ENCODE measurements at regions not wholly inside any gene's neighbourhood (a gene's known extent, or its start where the extent isn't known, plus 50 kb on each side); places are given as distances from the start of the nearest gene placed in this dataset.

- Histone ChIP-seq H3K9ac (ENCODE audit: low read length) (no peak overlapping the region), H3K36me3 (ENCODE audit: control insufficient read depth, insufficient read depth, low read length, severe bottlenecking) (no peaks in the 10 kb centered on the region), H3K9me3 (ENCODE audit: control insufficient read depth, low read length) (no peaks in the 10 kb centered on the region), H3K4me3 (ENCODE audit: low read length) (no peak overlapping the region), H3K27me3 (replicated peaks; ENCODE audit: control insufficient read depth, insufficient read depth, low read length) (no peaks in the 10 kb centered on the region), H3K4me1 (ENCODE audit: control insufficient read depth, insufficient read depth, low read length) (peaks cover 9% of the 10 kb centered on the region)
- no peak for DNase-seq (ENCODE audit: low read depth)
Measured at GRCh38 chr9:591292-591691, 250.2 kb upstream of the DMRT1 start.

- Histone ChIP-seq H3K9ac (ENCODE audit: low read length) (no peak overlapping the region), H3K4me3 (ENCODE audit: low read length) (no peak overlapping the region), H3K9me3 (ENCODE audit: control insufficient read depth, low read length) (no peaks in the 10 kb centered on the region), H3K27me3 (replicated peaks; ENCODE audit: control insufficient read depth, insufficient read depth, low read length) (no peaks in the 10 kb centered on the region), H3K4me1 (ENCODE audit: control insufficient read depth, insufficient read depth, low read length) (peaks cover 9% of the 10 kb centered on the region), H3K36me3 (ENCODE audit: control insufficient read depth, insufficient read depth, low read length, severe bottlenecking) (no peaks in the 10 kb centered on the region)
- no peak for DNase-seq (ENCODE audit: low read depth)
Measured at GRCh38 chr9:592225-592624, 249.3 kb upstream of the DMRT1 start.

GRCh38 chr9:592733-593132 lies 248.8 kb upstream of the DMRT1 start:
- H3K9ac ChIP-seq (ENCODE audit: low read length): no peak overlapping the region
- H3K4me1 ChIP-seq (ENCODE audit: control insufficient read depth, insufficient read depth, low read length): peaks cover 9% of the 10 kb centered on the region
- no peaks in the 10 kb centered on the region for H3K36me3 ChIP-seq (ENCODE audit: control insufficient read depth, insufficient read depth, low read length, severe bottlenecking)
- H3K27me3 ChIP-seq (replicated peaks; ENCODE audit: control insufficient read depth, insufficient read depth, low read length): no peaks in the 10 kb centered on the region
- no peaks in the 10 kb centered on the region for H3K9me3 ChIP-seq (ENCODE audit: control insufficient read depth, low read length)
- DNase-seq (ENCODE audit: low read depth): no peak
- H3K4me3 ChIP-seq (ENCODE audit: low read length): no peak overlapping the region

- H3K9me3 ChIP-seq (ENCODE audit: control insufficient read depth, low read length): no peaks in the 10 kb centered on the region
Measured at GRCh38 chr9:593809-594208, 247.7 kb upstream of the DMRT1 start.

GRCh38 chr9:596703-597102 lies 244.8 kb upstream of the DMRT1 start:
- no peak overlapping the region for H3K4me3 ChIP-seq (ENCODE audit: low read length)
- DNase-seq (ENCODE audit: low read depth): no peak
- H3K36me3 ChIP-seq (ENCODE audit: control insufficient read depth, insufficient read depth, low read length, severe bottlenecking): no peaks in the 10 kb centered on the region
- no peaks in the 10 kb centered on the region for H3K4me1 ChIP-seq (ENCODE audit: control insufficient read depth, insufficient read depth, low read length)
- no peaks in the 10 kb centered on the region for H3K9me3 ChIP-seq (ENCODE audit: control insufficient read depth, low read length)
- no peaks in the 10 kb centered on the region for H3K27me3 ChIP-seq (replicated peaks; ENCODE audit: control insufficient read depth, insufficient read depth, low read length)
- no peak overlapping the region for H3K9ac ChIP-seq (ENCODE audit: low read length)

More at GRCh38 chr9:593809-594208, 247.7 kb upstream of the DMRT1 start:
- H3K4me3 ChIP-seq (ENCODE audit: low read length): no peak overlapping the region
- H3K9ac ChIP-seq (ENCODE audit: low read length): no peak overlapping the region
- no peak for DNase-seq (ENCODE audit: low read depth)
- H3K4me1 ChIP-seq (ENCODE audit: control insufficient read depth, insufficient read depth, low read length): peaks cover 9% of the 10 kb centered on the region
- no peaks in the 10 kb centered on the region for H3K27me3 ChIP-seq (replicated peaks; ENCODE audit: control insufficient read depth, insufficient read depth, low read length)
- no peaks in the 10 kb centered on the region for H3K36me3 ChIP-seq (ENCODE audit: control insufficient read depth, insufficient read depth, low read length, severe bottlenecking)

- H3K4me1 ChIP-seq (ENCODE audit: control insufficient read depth, insufficient read depth, low read length): no peaks in the 10 kb centered on the region
- H3K9ac ChIP-seq (ENCODE audit: low read length): no peak overlapping the region
- H3K27me3 ChIP-seq (replicated peaks; ENCODE audit: control insufficient read depth, insufficient read depth, low read length): no peaks in the 10 kb centered on the region
- no peak for DNase-seq (ENCODE audit: low read depth)
- no peak overlapping the region for H3K4me3 ChIP-seq (ENCODE audit: low read length)
- no peaks in the 10 kb centered on the region for H3K9me3 ChIP-seq (ENCODE audit: control insufficient read depth, low read length)
- H3K36me3 ChIP-seq (ENCODE audit: control insufficient read depth, insufficient read depth, low read length, severe bottlenecking): no peaks in the 10 kb centered on the region
Measured at GRCh38 chr9:600006-600405, 241.5 kb upstream of the DMRT1 start.

GRCh38 chr9:602716-603115 lies 238.8 kb upstream of the DMRT1 start:
- no peak for DNase-seq (ENCODE audit: low read depth)
- H3K36me3 ChIP-seq (ENCODE audit: control insufficient read depth, insufficient read depth, low read length, severe bottlenecking): no peaks in the 10 kb centered on the region
- H3K4me1 ChIP-seq (ENCODE audit: control insufficient read depth, insufficient read depth, low read length): no peaks in the 10 kb centered on the region
- H3K27me3 ChIP-seq (replicated peaks; ENCODE audit: control insufficient read depth, insufficient read depth, low read length): no peaks in the 10 kb centered on the region
- no peaks in the 10 kb centered on the region for H3K9me3 ChIP-seq (ENCODE audit: control insufficient read depth, low read length)
- H3K9ac ChIP-seq (ENCODE audit: low read length): no peak overlapping the region
- H3K4me3 ChIP-seq (ENCODE audit: low read length): no peak overlapping the region

GRCh38 chr9:603126-603525 lies 238.4 kb upstream of the DMRT1 start:
- Histone ChIP-seq H3K27me3 (replicated peaks; ENCODE audit: control insufficient read depth, insufficient read depth, low read length) (no peaks in the 10 kb centered on the region), H3K9ac (ENCODE audit: low read length) (no peak overlapping the region), H3K36me3 (ENCODE audit: control insufficient read depth, insufficient read depth, low read length, severe bottlenecking) (no peaks in the 10 kb centered on the region), H3K4me1 (ENCODE audit: control insufficient read depth, insufficient read depth, low read length) (no peaks in the 10 kb centered on the region), H3K9me3 (ENCODE audit: control insufficient read depth, low read length) (no peaks in the 10 kb centered on the region), H3K4me3 (ENCODE audit: low read length) (no peak overlapping the region)
- no peak for DNase-seq (ENCODE audit: low read depth)

- Histone ChIP-seq H3K9ac (ENCODE audit: low read length) (no peak overlapping the region), H3K4me3 (ENCODE audit: low read length) (no peak overlapping the region), H3K9me3 (ENCODE audit: control insufficient read depth, low read length) (no peaks in the 10 kb centered on the region), H3K27me3 (replicated peaks; ENCODE audit: control insufficient read depth, insufficient read depth, low read length) (no peaks in the 10 kb centered on the region), H3K36me3 (ENCODE audit: control insufficient read depth, insufficient read depth, low read length, severe bottlenecking) (no peaks in the 10 kb centered on the region), H3K4me1 (ENCODE audit: control insufficient read depth, insufficient read depth, low read length) (no peaks in the 10 kb centered on the region)
- DNase-seq (ENCODE audit: low read depth): no peak
Measured at GRCh38 chr9:607417-607816, 234.1 kb upstream of the DMRT1 start.

GRCh38 chr9:613771-614347 lies 227.6 kb upstream of the DMRT1 start:
- peak; percentile 91 for DNase-seq (ENCODE audit: low read depth)

GRCh38 chr9:614431-614830 lies 227.1 kb upstream of the DMRT1 start:
- Histone ChIP-seq H3K9me3 (ENCODE audit: control insufficient read depth, low read length) (no peaks in the 10 kb centered on the region), H3K4me3 (ENCODE audit: low read length) (no peak overlapping the region), H3K36me3 (ENCODE audit: control insufficient read depth, insufficient read depth, low read length, severe bottlenecking) (no peaks in the 10 kb centered on the region), H3K27me3 (replicated peaks; ENCODE audit: control insufficient read depth, insufficient read depth, low read length) (no peaks in the 10 kb centered on the region), H3K4me1 (ENCODE audit: control insufficient read depth, insufficient read depth, low read length) (peaks cover 17% of the 10 kb centered on the region), H3K9ac (ENCODE audit: low read length) (peak overlapping the region; percentile 59)
- peak; percentile 34 for DNase-seq (ENCODE audit: low read depth)

More at GRCh38 chr9:613771-614347, 227.6 kb upstream of the DMRT1 start:
- Histone ChIP-seq H3K4me1 (ENCODE audit: control insufficient read depth, insufficient read depth, low read length) (peaks cover 15% of the 10 kb centered on the region), H3K9me3 (ENCODE audit: control insufficient read depth, low read length) (no peaks in the 10 kb centered on the region), H3K9ac (ENCODE audit: low read length) (peak overlapping the region; percentile 59), H3K36me3 (ENCODE audit: control insufficient read depth, insufficient read depth, low read length, severe bottlenecking) (no peaks in the 10 kb centered on the region), H3K4me3 (ENCODE audit: low read length) (no peak overlapping the region), H3K27me3 (replicated peaks; ENCODE audit: control insufficient read depth, insufficient read depth, low read length) (no peaks in the 10 kb centered on the region)

- H3K4me3 ChIP-seq (ENCODE audit: low read length): no peak overlapping the region
- no peaks in the 10 kb centered on the region for H3K9me3 ChIP-seq (ENCODE audit: control insufficient read depth, low read length)
- no peaks in the 10 kb centered on the region for H3K36me3 ChIP-seq (ENCODE audit: control insufficient read depth, insufficient read depth, low read length, severe bottlenecking)
- no peak overlapping the region for H3K9ac ChIP-seq (ENCODE audit: low read length)
- H3K4me1 ChIP-seq (ENCODE audit: control insufficient read depth, insufficient read depth, low read length): peaks cover 17% of the 10 kb centered on the region
- H3K27me3 ChIP-seq (replicated peaks; ENCODE audit: control insufficient read depth, insufficient read depth, low read length): no peaks in the 10 kb centered on the region
- DNase-seq (ENCODE audit: low read depth): no peak
Measured at GRCh38 chr9:615756-616155, 225.7 kb upstream of the DMRT1 start.

Measured in adipocyte (in vitro differentiated cells).